ENCODE measurements at regions not wholly inside any gene's neighbourhood (a gene's known extent, or its start where the extent isn't known, plus 50 kb on each side); places are given as distances from the start of the nearest gene placed in this dataset.

DNA sequence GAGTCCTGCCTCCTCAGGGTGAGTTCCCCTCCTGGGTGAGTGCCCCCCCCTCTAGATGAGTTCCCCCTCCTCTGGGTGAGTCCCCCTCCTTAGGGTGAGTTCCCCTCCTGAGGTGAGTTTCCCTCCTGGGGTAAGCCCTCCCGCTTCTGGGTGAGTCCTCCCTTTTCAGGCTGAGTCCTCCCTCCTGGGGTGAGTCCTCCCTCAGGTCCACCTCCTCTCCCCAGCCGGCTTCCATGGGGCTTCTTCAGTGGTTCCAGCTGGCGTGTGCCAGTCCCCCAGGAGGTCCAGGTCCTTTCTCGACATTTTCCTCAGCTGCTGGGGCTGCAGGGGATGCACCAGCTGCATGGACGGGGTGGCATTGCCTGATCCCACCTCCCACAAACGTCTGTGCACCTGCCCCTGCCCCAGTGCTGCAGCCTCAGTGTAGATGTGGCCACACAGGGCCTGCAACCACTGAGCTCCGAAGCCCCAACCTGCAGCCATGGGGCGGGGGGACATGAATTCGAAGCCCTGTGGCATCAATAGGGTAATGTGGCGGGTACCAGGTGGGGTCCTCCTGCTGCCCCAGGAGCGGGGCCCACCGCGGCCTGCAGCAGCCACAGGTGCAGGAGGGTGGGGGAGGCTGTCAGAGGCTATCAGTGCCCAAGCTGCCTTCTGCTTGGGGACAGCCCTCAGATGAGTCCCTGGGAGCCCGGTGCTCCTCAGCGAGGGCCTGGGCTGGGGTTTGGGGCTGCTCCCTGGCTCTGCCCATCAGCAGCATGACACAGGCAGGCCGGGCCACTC, 101.3 kb upstream of the FGF3 start:
- Histone ChIP-seq H3K27me3 (ENCODE audit: low read length) (no peaks in the 10 kb centered on the region), H3K4me2 (ENCODE audit: low read depth, low read length, poor library complexity, severe bottlenecking) (no peak overlapping the region), H3K4me3 (ENCODE audit: insufficient read depth, low read length, poor library complexity, severe bottlenecking) (no peak overlapping the region), H2AFZ (ENCODE audit: low read depth, low read length, severe bottlenecking) (no peak overlapping the region), H3K36me3 (ENCODE audit: low read length) (no peaks in the 10 kb centered on the region), H3K9me3 (ENCODE audit: insufficient read depth, low read length) (no peaks in the 10 kb centered on the region), H3F3A (ENCODE audit: insufficient read depth) (no peaks in the 10 kb centered on the region), H4K20me1 (ENCODE audit: low read depth, low read length) (no peaks in the 10 kb centered on the region), H3K27ac (ENCODE audit: low read depth, low read length) (no peak overlapping the region), H3K9ac (ENCODE audit: low read length) (no peak overlapping the region), H3K79me2 (ENCODE audit: insufficient read depth, low read length) (no peaks in the 10 kb centered on the region), H3K9me2 (replicated peaks; ENCODE audit: insufficient read depth, low read length) (no peaks in the 10 kb centered on the region)
- no peak for TF ChIP-seq EZH2phosphoT487 (conservative IDR thresholded peaks at IDR 0.05; ENCODE audit: low read length)
- TF ChIP-seq, protein P1, sequence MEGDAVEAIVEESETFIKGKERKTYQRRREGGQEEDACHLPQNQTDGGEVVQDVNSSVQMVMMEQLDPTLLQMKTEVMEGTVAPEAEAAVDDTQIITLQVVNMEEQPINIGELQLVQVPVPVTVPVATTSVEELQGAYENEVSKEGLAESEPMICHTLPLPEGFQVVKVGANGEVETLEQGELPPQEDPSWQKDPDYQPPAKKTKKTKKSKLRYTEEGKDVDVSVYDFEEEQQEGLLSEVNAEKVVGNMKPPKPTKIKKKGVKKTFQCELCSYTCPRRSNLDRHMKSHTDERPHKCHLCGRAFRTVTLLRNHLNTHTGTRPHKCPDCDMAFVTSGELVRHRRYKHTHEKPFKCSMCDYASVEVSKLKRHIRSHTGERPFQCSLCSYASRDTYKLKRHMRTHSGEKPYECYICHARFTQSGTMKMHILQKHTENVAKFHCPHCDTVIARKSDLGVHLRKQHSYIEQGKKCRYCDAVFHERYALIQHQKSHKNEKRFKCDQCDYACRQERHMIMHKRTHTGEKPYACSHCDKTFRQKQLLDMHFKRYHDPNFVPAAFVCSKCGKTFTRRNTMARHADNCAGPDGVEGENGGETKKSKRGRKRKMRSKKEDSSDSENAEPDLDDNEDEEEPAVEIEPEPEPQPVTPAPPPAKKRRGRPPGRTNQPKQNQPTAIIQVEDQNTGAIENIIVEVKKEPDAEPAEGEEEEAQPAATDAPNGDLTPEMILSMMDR (IDR thresholded peaks at IDR 0.05; ENCODE audit: insufficient read depth, low read length, poor library complexity, severe bottlenecking), result no peak

DNA sequence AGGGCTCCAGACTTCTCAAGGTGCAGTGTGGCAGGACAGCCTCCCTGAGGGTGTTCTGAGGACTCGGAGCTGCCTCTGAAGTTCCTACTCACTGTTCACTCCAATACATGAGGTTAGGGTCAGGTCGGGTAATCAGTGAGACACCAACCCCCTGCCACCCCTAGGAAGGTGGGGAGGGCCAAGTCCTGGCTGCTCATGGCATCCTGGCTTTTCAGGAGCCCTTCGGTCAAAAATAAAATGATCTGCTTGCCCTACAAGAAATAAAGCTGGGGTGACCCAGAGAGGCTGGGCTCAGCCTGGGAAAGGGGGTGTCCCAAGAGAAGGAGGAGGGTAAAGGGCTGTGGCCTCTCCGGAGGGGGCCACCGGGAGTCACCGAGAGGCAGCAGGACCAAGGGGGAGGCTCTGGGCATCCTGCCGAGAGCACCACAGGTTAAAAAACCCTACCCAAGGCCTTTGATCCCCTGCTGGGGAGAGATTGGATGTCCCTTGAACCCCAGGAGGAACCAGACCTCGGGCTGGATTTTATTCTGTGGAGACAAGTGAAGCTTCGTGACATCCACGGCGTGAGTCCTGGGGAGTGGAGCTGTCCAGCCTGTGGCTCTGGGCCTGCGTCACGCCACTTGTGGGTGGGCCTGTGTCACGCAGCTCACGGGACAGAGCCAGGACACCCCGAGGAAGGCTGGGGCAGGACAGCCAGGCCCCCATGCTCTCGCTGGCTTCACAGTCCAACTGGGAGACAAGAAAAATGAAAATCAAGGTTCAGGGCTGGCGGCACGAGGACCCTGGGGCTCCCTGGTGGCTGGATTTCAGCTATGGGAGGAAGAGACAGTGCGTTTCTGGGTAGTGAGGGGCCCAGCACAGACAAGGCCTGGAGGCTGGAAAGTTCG, 102.2 kb upstream of the FGF3 start:
- Histone ChIP-seq H3K9me2 (replicated peaks; ENCODE audit: insufficient read depth, low read length) (no peaks in the 10 kb centered on the region), H3K4me2 (ENCODE audit: low read depth, low read length, poor library complexity, severe bottlenecking) (no peak overlapping the region), H3K4me3 (ENCODE audit: insufficient read depth, low read length, poor library complexity, severe bottlenecking) (no peak overlapping the region), H4K20me1 (ENCODE audit: low read depth, low read length) (no peaks in the 10 kb centered on the region), H3K79me2 (ENCODE audit: insufficient read depth, low read length) (no peaks in the 10 kb centered on the region), H2AFZ (ENCODE audit: low read depth, low read length, severe bottlenecking) (no peak overlapping the region), H3F3A (ENCODE audit: insufficient read depth) (no peaks in the 10 kb centered on the region), H3K27me3 (ENCODE audit: low read length) (no peaks in the 10 kb centered on the region), H3K9me3 (ENCODE audit: insufficient read depth, low read length) (no peaks in the 10 kb centered on the region), H3K27ac (ENCODE audit: low read depth, low read length) (no peak overlapping the region), H3K9ac (ENCODE audit: low read length) (no peak overlapping the region), H3K36me3 (ENCODE audit: low read length) (no peaks in the 10 kb centered on the region)
- TF ChIP-seq, protein P1 (IDR thresholded peaks at IDR 0.05; ENCODE audit: insufficient read depth, low read length, poor library complexity, severe bottlenecking), result no peak
- no peak for TF ChIP-seq EZH2phosphoT487 (conservative IDR thresholded peaks at IDR 0.05; ENCODE audit: low read length)

DNA sequence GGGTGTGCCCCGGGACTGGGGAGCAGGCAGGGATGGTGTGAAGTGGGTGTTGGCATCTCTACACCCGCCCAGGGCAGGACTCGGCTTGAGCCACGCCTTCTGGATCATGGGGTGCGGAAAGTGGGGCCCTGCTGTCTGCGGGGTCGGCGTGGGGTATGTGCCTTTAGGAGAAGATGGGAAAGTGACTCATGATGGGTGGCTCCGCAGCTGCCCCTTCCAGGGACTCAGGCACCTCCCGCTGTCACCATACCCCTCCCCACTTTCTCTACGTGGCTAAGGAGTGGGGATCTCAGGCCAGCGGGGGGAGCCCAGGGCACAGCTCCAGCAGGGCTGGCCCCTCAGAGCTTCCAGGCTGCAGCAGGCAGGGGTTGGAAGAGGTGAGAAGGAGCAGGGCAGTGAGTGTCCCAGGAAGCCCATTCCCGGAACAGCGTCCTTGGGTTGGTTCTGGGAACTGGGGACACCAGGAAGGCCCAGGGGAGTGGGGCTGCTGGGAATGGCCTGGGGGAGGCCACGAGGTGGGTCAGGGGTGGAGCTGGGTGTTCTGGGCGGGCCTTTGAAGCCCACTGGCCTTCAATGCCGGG, 102.9 kb upstream of the FGF3 start:
- H3K27me3 ChIP-seq (ENCODE audit: low read length), result no peaks in the 10 kb centered on the region
- H3K4me2 ChIP-seq (ENCODE audit: low read depth, low read length, poor library complexity, severe bottlenecking), result no peak overlapping the region

More for the DNA sequence above, 102.9 kb upstream of the FGF3 start:
- Histone ChIP-seq H3K9me3 (ENCODE audit: insufficient read depth, low read length) (no peaks in the 10 kb centered on the region), H2AFZ (ENCODE audit: low read depth, low read length, severe bottlenecking) (no peak overlapping the region), H3K36me3 (ENCODE audit: low read length) (no peaks in the 10 kb centered on the region), H3K9me2 (replicated peaks; ENCODE audit: insufficient read depth, low read length) (no peaks in the 10 kb centered on the region), H3K4me3 (ENCODE audit: insufficient read depth, low read length, poor library complexity, severe bottlenecking) (no peak overlapping the region), H3K79me2 (ENCODE audit: insufficient read depth, low read length) (no peaks in the 10 kb centered on the region), H3K9ac (ENCODE audit: low read length) (no peak overlapping the region), H3K27ac (ENCODE audit: low read depth, low read length) (no peak overlapping the region), H4K20me1 (ENCODE audit: low read depth, low read length) (no peaks in the 10 kb centered on the region), H3F3A (ENCODE audit: insufficient read depth) (no peaks in the 10 kb centered on the region)
- no peak for TF ChIP-seq EZH2phosphoT487 (conservative IDR thresholded peaks at IDR 0.05; ENCODE audit: low read length)
- TF ChIP-seq, protein P1 (IDR thresholded peaks at IDR 0.05; ENCODE audit: insufficient read depth, low read length, poor library complexity, severe bottlenecking), result no peak
